Astrocyte of the spinal cord (primary cell): ENCODE measurements at regions not wholly inside any gene's neighbourhood (a gene's known extent, or its start where the extent isn't known, plus 50 kb on each side); places are given as distances from the start of the nearest gene placed in this dataset.

ENCODE experiments used
- DNase-seq: peaks from one replicate; pipeline ENCODE4 v3.0.0; 2011; ENCODE audit warnings: low read depth, low spot score
- H3K4me3 ChIP-seq: 2 replicates; pipeline ENCODE4 v1.5.1; 2011; ENCODE audit warnings: low read depth, mild to moderate bottlenecking, low read length, moderate library complexity
- in situ Hi-C: cut with HindIII; loops from 2 replicates; pipeline ENCODE4 v1.10.0; 2017; ENCODE audit warnings: low sequenced_read_pairs
- TF ChIP-seq, protein P1 (sequence below): IDR thresholded peaks from 2 replicates; pipeline ENCODE4 v1.5.1; 2012; ENCODE audit warnings: low read depth, mild to moderate bottlenecking, low read length, inconsistent platforms

DNA sequence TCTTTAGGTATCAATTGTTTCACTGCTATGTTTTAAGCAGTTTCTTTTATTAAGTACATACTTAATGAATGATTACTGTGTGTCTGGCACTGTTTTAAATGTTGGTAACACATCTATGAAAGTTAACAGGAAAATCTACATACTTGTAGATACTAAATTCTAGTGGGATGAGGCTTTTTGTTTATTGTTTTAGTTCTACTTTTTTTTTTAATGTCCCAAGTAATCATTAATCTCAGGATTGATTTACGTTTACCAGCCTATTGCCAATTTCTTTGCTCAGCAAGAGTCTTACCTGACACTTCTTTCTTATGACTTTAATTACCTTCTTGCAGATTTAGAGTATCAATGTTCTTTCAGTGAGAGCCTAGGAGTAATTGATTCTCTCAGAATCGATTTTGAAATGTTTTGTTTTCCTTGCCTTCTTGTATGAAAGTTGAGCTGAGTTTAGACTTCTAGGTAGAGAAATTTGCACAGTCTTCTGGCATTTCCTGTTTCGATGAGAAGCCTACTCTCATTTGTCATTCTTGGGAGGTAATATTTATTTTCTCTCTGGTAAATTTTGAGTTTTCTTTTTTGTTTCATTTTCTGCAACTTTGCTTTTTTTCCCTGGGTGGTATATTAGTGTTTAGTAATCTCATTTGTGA is 235.2 kb upstream of the ANKRD50 start:
- no peak for DNase-seq
- in situ Hi-C loops: no loop called here
- TF ChIP-seq, protein P1, sequence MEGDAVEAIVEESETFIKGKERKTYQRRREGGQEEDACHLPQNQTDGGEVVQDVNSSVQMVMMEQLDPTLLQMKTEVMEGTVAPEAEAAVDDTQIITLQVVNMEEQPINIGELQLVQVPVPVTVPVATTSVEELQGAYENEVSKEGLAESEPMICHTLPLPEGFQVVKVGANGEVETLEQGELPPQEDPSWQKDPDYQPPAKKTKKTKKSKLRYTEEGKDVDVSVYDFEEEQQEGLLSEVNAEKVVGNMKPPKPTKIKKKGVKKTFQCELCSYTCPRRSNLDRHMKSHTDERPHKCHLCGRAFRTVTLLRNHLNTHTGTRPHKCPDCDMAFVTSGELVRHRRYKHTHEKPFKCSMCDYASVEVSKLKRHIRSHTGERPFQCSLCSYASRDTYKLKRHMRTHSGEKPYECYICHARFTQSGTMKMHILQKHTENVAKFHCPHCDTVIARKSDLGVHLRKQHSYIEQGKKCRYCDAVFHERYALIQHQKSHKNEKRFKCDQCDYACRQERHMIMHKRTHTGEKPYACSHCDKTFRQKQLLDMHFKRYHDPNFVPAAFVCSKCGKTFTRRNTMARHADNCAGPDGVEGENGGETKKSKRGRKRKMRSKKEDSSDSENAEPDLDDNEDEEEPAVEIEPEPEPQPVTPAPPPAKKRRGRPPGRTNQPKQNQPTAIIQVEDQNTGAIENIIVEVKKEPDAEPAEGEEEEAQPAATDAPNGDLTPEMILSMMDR: no peak
- no peak overlapping the region for H3K4me3 ChIP-seq

DNA sequence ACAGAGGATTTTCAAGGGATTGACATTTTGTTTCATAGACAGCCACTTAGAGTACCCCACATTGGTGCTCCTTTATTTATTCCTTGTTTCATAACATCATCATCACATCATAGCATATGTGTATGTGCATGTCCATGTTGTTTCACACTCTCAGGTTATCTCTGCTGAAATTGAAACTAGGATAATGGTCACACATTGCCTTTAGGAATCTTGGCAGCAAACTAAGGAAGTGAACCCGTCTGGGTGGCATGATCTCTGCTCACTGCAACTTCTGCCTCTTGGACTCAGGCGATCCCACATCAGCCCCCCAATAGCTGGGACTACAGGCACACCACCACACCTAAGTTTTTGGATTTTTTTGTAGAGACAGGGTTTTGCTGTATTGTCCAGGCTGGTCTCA is 234.2 kb upstream of the ANKRD50 start:
- TF ChIP-seq, protein P1: no peak
- in situ Hi-C loops: no loop called here
- H3K4me3 ChIP-seq: no peak overlapping the region
- no peak for DNase-seq

GRCh38 chr4:124945422-124945821 is 232.9 kb upstream of the ANKRD50 start:
- in situ Hi-C loops: no loop called here
- H3K4me3 ChIP-seq: no peak overlapping the region
- TF ChIP-seq, protein P1: no peak
- DNase-seq: no peak

- in situ Hi-C loops: no loop called here
- H3K4me3 ChIP-seq: no peak overlapping the region
- TF ChIP-seq, protein P1: no peak
- no peak for DNase-seq
These were observed 231.4 kb upstream of the ANKRD50 start for GRCh38 chr4:124943938-124944337.

DNA sequence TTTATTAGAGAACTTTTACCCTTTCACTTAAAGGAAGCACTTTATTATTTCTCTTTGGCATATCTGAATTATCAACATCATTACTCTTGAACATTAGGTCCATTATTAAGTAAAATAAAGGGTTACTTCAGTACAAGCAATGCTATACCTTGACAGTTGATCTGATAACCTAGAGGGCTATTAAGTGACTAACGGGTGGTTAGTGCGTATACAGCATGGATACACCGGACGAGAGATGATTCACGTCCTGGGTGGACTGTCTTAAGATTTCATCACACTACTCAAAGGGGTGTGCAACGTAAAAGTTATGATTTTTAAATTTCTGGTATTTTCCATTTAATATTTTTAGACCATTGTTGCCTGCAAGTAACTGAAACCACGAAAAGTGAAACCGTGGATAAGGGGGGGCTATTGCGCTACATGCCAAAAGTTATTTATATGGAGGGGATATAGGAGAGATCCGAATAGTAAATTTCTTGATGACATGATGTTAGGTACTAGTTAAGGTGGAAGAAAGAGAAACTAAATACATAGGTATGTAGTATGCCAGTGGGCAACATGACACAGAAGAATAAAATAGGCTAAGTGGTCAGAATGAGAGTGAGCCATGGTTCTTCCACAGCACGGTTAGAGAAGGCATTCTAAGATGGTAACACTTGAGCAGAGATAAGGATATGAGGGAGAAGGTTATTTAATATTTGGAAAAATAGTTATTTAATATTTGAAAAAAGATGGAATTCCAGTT is 230.8 kb upstream of the ANKRD50 start:
- in situ Hi-C loops: no loop called here
- DNase-seq: peak; percentile 64
- no peak overlapping the region for H3K4me3 ChIP-seq
- TF ChIP-seq, protein P1: no peak

GRCh38 chr4:124941267-124941666 is 228.7 kb upstream of the ANKRD50 start:
- TF ChIP-seq, protein P1: no peak
- peak; percentile 38 for DNase-seq
- H3K4me3 ChIP-seq: no peak overlapping the region
- in situ Hi-C loops: no loop called here
